ENCODE measurements at regions not wholly inside any gene's neighbourhood (a gene's known extent, or its start where the extent isn't known, plus 50 kb on each side); places are given as distances from the start of the nearest gene placed in this dataset.
"Not testable (repeated sequence)": the region's sequence is repeated elsewhere in the genome, so short reads cannot be mapped to it uniquely, and the experiment has no call there.

- no peak for DNase-seq
Measured at GRCh38 chr2:67318563-67318962, 78.6 kb upstream of the ETAA1 start.

GRCh38 chr2:67318993-67319481, 78.1 kb upstream of the ETAA1 start:
- DNase-seq: no peak

- no peak for DNase-seq
Measured at GRCh38 chr2:67320861-67321587, 76.1 kb upstream of the ETAA1 start.

GRCh38 chr2:67321588-67321903, 75.6 kb upstream of the ETAA1 start:
- no peak for DNase-seq

GRCh38 chr2:67322353-67323001, 74.7 kb upstream of the ETAA1 start:
- DNase-seq: no peak

- DNase-seq: no peak
Measured at GRCh38 chr2:67323209-67323991, 73.7 kb upstream of the ETAA1 start.

GRCh38 chr2:67329513-67329912, 67.6 kb upstream of the ETAA1 start:
- no peak for DNase-seq

GRCh38 chr2:67329951-67330350, 67.2 kb upstream of the ETAA1 start:
- DNase-seq: no peak

GRCh38 chr2:67331419-67332086, 65.6 kb upstream of the ETAA1 start:
- not testable (repeated sequence) for DNase-seq

- DNase-seq: no peak
Measured at GRCh38 chr2:67337903-67338302, 59.2 kb upstream of the ETAA1 start.

- DNase-seq: no peak
Measured at GRCh38 chr2:67338601-67339233, 58.4 kb upstream of the ETAA1 start.

- DNase-seq: no peak
Measured at GRCh38 chr2:67339234-67339885, 57.8 kb upstream of the ETAA1 start.

- DNase-seq: no peak
Measured at GRCh38 chr2:67340133-67341011, 56.8 kb upstream of the ETAA1 start.

- no peak for DNase-seq
Measured at GRCh38 chr2:67341012-67341318, 56.2 kb upstream of the ETAA1 start.

GRCh38 chr2:67341336-67341735, 55.8 kb upstream of the ETAA1 start:
- no peak for DNase-seq

- no peak for DNase-seq
Measured at GRCh38 chr2:67342394-67342793, 54.7 kb upstream of the ETAA1 start.

GRCh38 chr2:67346718-67347407, 50.3 kb upstream of the ETAA1 start:
- no peak for DNase-seq

All from Kasumi-1 (cell line).